ENCODE measurements at regions not wholly inside any gene's neighbourhood (a gene's known extent, or its start where the extent isn't known, plus 50 kb on each side); places are given as distances from the start of the nearest gene placed in this dataset.

GRCh38 chr10:52419281-52419680 is 105.2 kb downstream of the DKK1 start:
- Histone ChIP-seq H3K36me3 (ENCODE audit: control insufficient read depth, insufficient read depth, low read length) (no peaks in the 10 kb centered on the region), H3K4me1 (ENCODE audit: control insufficient read depth, insufficient read depth, low read length) (peaks cover 3% of the 10 kb centered on the region), H3K4ac (ENCODE audit: low read depth, low read length) (no peak overlapping the region), H3K9me3 (ENCODE audit: control insufficient read depth, insufficient read depth, low read length) (no peaks in the 10 kb centered on the region), H3K9ac (ENCODE audit: low read depth, low read length) (no peak overlapping the region), H3K79me1 (ENCODE audit: low read depth in 1 of 2, low read length in 2 of 2) (no peaks in the 10 kb centered on the region), H2BK15ac (ENCODE audit: low read depth, low read length) (no peak overlapping the region), H2AK9ac (replicated peaks; ENCODE audit: low read depth, low read length, poor library complexity) (no peak overlapping the region), H4K20me1 (ENCODE audit: insufficient read depth, low read length) (no peaks in the 10 kb centered on the region), H4K91ac (ENCODE audit: insufficient read depth, low read depth, low read length) (no peak overlapping the region), H3K23ac (ENCODE audit: low read depth, low read length) (no peak overlapping the region), H3K27me3 (ENCODE audit: control insufficient read depth, insufficient read depth, low read length) (no peaks in the 10 kb centered on the region), H3K56ac (ENCODE audit: extremely low read depth, insufficient read depth, low read length) (no peak overlapping the region), H3K4me3 (ENCODE audit: insufficient read depth, low read depth, low read length) (no peak overlapping the region), H2AK5ac (ENCODE audit: low read depth, low read length) (no peak overlapping the region), H4K8ac (ENCODE audit: low read depth in 2 of 2, low read length in 2 of 2) (no peak overlapping the region), H3K4me2 (ENCODE audit: low read depth, low read length) (no peak overlapping the region), H2BK20ac (ENCODE audit: low read depth, low read length) (no peak overlapping the region), H3K27ac (ENCODE audit: insufficient read depth, low read length) (no peak overlapping the region), H3K9me1 (ENCODE audit: insufficient read depth, low read length) (no peaks in the 10 kb centered on the region), H3K14ac (replicated peaks; ENCODE audit: low read depth, low read length) (no peak overlapping the region), H4K5ac (ENCODE audit: low read depth, low read length) (no peak overlapping the region), H3K18ac (ENCODE audit: low read depth, low read length) (no peak overlapping the region), H2BK120ac (ENCODE audit: low read depth, low read length) (no peak overlapping the region), H2AFZ (replicated peaks; ENCODE audit: low read length, poor library complexity) (no peak overlapping the region), H2BK5ac (ENCODE audit: low read depth, low read length, poor library complexity, severe bottlenecking) (no peak overlapping the region)
- dilution Hi-C loops (cut with HindIII; ENCODE audit: low sequenced_read_pairs, unreplicated experiment) (no loop called here), intact Hi-C loops (cut with micrococcal nuclease) (no loop called here), in situ Hi-C loops (cut with MboI; ENCODE audit: low sequenced_read_pairs) (no loop called here)
- CTCF ChIA-PET = no interaction called here
- no TSS peak for BruUV-seq (replicated peaks)
- ATAC-seq (ENCODE audit: low read depth) (no peak), DNase-seq (no peak)
- POLR2A ChIA-PET (ENCODE audit: unreplicated experiment) = no interaction called here
- TF ChIP-seq FOS (IDR thresholded peaks at IDR 0.05; ENCODE audit: low read depth, low read length) = no peak

Data from IMR-90 (cell line).